OCI-LY3 (cell line): ENCODE measurements at regions not wholly inside any gene's neighbourhood (a gene's known extent, or its start where the extent isn't known, plus 50 kb on each side); places are given as distances from the start of the nearest gene placed in this dataset.

Source experiments
- H2AFZ ChIP-seq: fragments of 200-600, 300-600 bp; shearing (Covaris generic); 2 replicates; pipeline ENCODE4 v1.6.0; 2014; ENCODE audit warnings: antibody characterized with exemption, low read depth, low read length
- H3K27ac ChIP-seq: fragments of 200-600, 300-600 bp; sonication (generic); 2 replicates; pipeline ENCODE4 v1.5.1; 2014; ENCODE audit warnings: mild to moderate bottlenecking, low read length, moderate library complexity, mixed read lengths
- H3K27me3 ChIP-seq: fragments of 200-600, 300-600 bp; sonication (generic); 2 replicates; pipeline ENCODE4 v1.6.1; 2014; ENCODE audit warnings: low read depth, low read length, mixed read lengths
- H3K36me3 ChIP-seq: fragments of 200-600, 300-600 bp; sonication (generic); replicated peaks from 2 replicates; pipeline ENCODE3; 2014; ENCODE audit warnings: low read depth, low read length, mixed read lengths
- H3K4me1 ChIP-seq: fragments of 300-600, 200-600 bp; sonication (generic); 2 replicates; pipeline ENCODE4 v1.6.1; 2014; ENCODE audit warnings: low read length, mixed read lengths
- H3K4me2 ChIP-seq: fragments of 200-600, 300-600 bp; sonication (generic); 2 replicates; pipeline ENCODE4 v1.6.1; 2014; ENCODE audit warnings: low read length, mixed read lengths
- H3K4me3 ChIP-seq: fragments of 300-600, 200-600 bp; sonication (generic); 2 replicates; pipeline ENCODE4 v1.5.1; 2014; ENCODE audit warnings: antibody characterized with exemption, mild to moderate bottlenecking, low read length, moderate library complexity
- H3K79me2 ChIP-seq: fragments of 300-600, 200-600 bp; shearing (Covaris generic); 2 replicates; pipeline ENCODE4 v1.6.1; 2014; ENCODE audit warnings: mild to moderate bottlenecking, low read length, mixed read lengths
- H3K9ac ChIP-seq: fragments of 300-600, 200-600 bp; shearing (Covaris generic); 2 replicates; pipeline ENCODE4 v1.6.0; 2014; ENCODE audit warnings: mild to moderate bottlenecking, low read length, moderate library complexity
- H3K9me3 ChIP-seq: fragments of 200-600, 300-600 bp; shearing (Covaris generic); 2 replicates; pipeline ENCODE4 v1.6.1; 2014; ENCODE audit warnings: low read length, mixed read lengths; ENCODE audit not compliant: insufficient read depth
- H4K20me1 ChIP-seq: fragments of 200-600, 300-600 bp; sonication (generic); 2 replicates; pipeline ENCODE4 v1.6.1; 2016; ENCODE audit warnings: low read length, mixed read lengths; ENCODE audit not compliant: insufficient read depth
- CTCF ChIP-seq: fragments of 200-600, 300-600 bp; sonication (generic); IDR thresholded peaks from 2 replicates; pipeline ENCODE4 v1.5.1; 2014; ENCODE audit warnings: antibody characterized with exemption, low read length, low read depth
- EZH2phosphoT487 ChIP-seq: fragments of 200-600 bp; shearing (Covaris generic); IDR thresholded peaks from 2 replicates; pipeline ENCODE4 v1.6.1; 2018; ENCODE audit warnings: antibody characterized with exemption, mixed run types, low read depth

DNA sequence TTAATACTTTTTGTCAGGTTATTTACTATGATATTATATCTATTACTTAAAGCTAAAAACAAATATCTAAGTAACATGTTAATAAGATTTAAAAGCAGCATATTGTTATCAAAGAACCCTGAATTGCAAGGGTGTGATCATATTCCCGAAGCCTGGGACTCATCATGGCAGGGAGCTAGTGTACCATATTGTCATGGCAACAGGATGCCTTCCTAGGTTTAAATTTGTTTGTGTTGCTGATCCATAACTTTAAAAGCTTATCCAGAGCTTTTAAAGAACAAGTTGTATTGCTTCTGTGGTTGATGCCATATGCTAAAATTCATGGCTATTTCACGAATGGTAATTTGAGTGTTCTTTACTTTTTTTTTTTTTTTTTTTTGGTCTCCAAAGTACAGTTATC is 500.5 kb downstream of the NAV3 start:
- Histone ChIP-seq H4K20me1 (no peaks in the 10 kb centered on the region), H3K4me1 (peaks cover 54% of the 10 kb centered on the region), H3K9ac (no peak overlapping the region), H3K36me3 (no peaks in the 10 kb centered on the region), H3K79me2 (no peaks in the 10 kb centered on the region), H2AFZ (no peak overlapping the region), H3K9me3 (no peaks in the 10 kb centered on the region), H3K27me3 (no peaks in the 10 kb centered on the region), H3K27ac (no peak overlapping the region), H3K4me2 (no peak overlapping the region), H3K4me3 (no peak overlapping the region)
- TF ChIP-seq EZH2phosphoT487 (no peak), CTCF (no peak)

GRCh38 chr12:78331753-78332152 is 501.1 kb downstream of the NAV3 start:
- Histone ChIP-seq H3K79me2 (no peaks in the 10 kb centered on the region), H3K9ac (no peak overlapping the region), H3K4me1 (peaks cover 48% of the 10 kb centered on the region), H3K27ac (no peak overlapping the region), H4K20me1 (no peaks in the 10 kb centered on the region), H3K4me2 (no peak overlapping the region), H3K4me3 (no peak overlapping the region), H3K36me3 (no peaks in the 10 kb centered on the region), H2AFZ (no peak overlapping the region), H3K27me3 (no peaks in the 10 kb centered on the region), H3K9me3 (no peaks in the 10 kb centered on the region)
- TF ChIP-seq EZH2phosphoT487: no peak
- no peak for TF ChIP-seq CTCF

GRCh38 chr12:78338054-78338785 is 507.5 kb downstream of the NAV3 start:
- Histone ChIP-seq H4K20me1 (no peaks in the 10 kb centered on the region), H3K36me3 (no peaks in the 10 kb centered on the region), H3K27me3 (no peaks in the 10 kb centered on the region), H3K79me2 (no peaks in the 10 kb centered on the region), H3K9me3 (no peaks in the 10 kb centered on the region), H3K4me3 (no peak overlapping the region), H3K4me2 (no peak overlapping the region), H2AFZ (no peak overlapping the region), H3K4me1 (peaks cover 5% of the 10 kb centered on the region), H3K9ac (no peak overlapping the region), H3K27ac (no peak overlapping the region)
- TF ChIP-seq EZH2phosphoT487: no peak
- no peak for TF ChIP-seq CTCF

DNA sequence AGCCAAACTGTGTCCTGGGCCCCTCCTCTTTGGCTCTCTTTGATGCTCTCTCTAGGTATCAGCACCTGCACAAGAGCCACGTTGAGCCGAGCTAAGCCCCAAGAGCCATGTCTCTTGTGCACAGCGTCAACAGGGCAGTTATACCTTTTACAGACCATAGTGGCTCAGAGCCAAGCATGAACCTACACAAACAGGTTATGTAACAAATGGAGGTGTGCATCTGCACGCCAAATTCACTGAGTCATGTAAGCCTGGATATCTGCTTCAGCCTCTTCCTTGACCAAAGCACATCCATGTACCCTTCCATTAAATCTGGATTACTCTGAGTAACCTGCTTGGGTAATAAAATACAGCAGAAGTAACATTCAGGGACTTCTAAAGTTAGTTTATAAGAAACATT is 509.7 kb downstream of the NAV3 start:
- no peak overlapping the region for H2AFZ ChIP-seq
- H3K79me2 ChIP-seq: no peaks in the 10 kb centered on the region
- H3K36me3 ChIP-seq: no peaks in the 10 kb centered on the region
- no peaks in the 10 kb centered on the region for H3K4me1 ChIP-seq
- TF ChIP-seq EZH2phosphoT487: no peak
- no peak for TF ChIP-seq CTCF
- no peaks in the 10 kb centered on the region for H4K20me1 ChIP-seq
- H3K9me3 ChIP-seq: 0 out of 2 replicates have a peak, but pooled peaks cover 4% of the 10 kb centered on the region
- no peaks in the 10 kb centered on the region for H3K27me3 ChIP-seq
- no peak overlapping the region for H3K27ac ChIP-seq
- H3K4me2 ChIP-seq: no peak overlapping the region
- no peak overlapping the region for H3K9ac ChIP-seq
- no peak overlapping the region for H3K4me3 ChIP-seq
